Gastrocnemius medialis (tissue), 4 donors: ENCODE measurements at regions not wholly inside any gene's neighbourhood (a gene's known extent, or its start where the extent isn't known, plus 50 kb on each side); places are given as distances from the start of the nearest gene placed in this dataset.

Source experiments
- ATAC-seq, 2 donors: fragments of 150-250 bp; one replicate each; pipeline ENCODE4 v1.9.1; 2016
- DNase-seq, 2 donors: peaks; one replicate each; pipeline ENCODE4 v3.0.0-alpha.2; 2019
- H3K27ac ChIP-seq, 4 donors: fragments of 200-600 bp; sonication (generic); 1 replicate in 1 of 4; 2 replicates in 3 of 4; pipeline ENCODE4 v1.5.1; 2016 to 2018; ENCODE audit warnings: mild to moderate bottlenecking in 2 of 4, moderate library complexity in 1 of 4
- H3K27me3 ChIP-seq, 3 donors: fragments of 200-600 bp; sonication (generic) in 2 of 3; 1 replicate in 1 of 3; 2 replicates in 2 of 3; pipeline versions ENCODE4 v1.5.1 to v1.6.0; 2016 to 2019; ENCODE audit warnings: mild to moderate bottlenecking in 1 of 3, moderate library complexity in 1 of 3
- H3K36me3 ChIP-seq, 2 donors: fragments of 200-600 bp; sonication (generic) in 1 of 2; one replicate each; pipeline ENCODE4 v1.5.1; 2017 to 2018
- H3K4me1 ChIP-seq, 2 donors: fragments of 200-600 bp; sonication (generic) in 1 of 2; one replicate each; pipeline ENCODE4 v1.5.1; 2016 to 2017; ENCODE audit warnings: mild to moderate bottlenecking in 2 of 2
- H3K4me3 ChIP-seq, 4 donors: fragments of 200-600 bp; sonication (generic) in 3 of 4; 1 replicate in 1 of 4; 2 replicates in 3 of 4; pipeline ENCODE4 v1.5.1; 2016 to 2019; ENCODE audit warnings: mild to moderate bottlenecking in 2 of 4
- H3K9me3 ChIP-seq, 3 donors: fragments of 200-600 bp; sonication (generic) in 2 of 3; 1 replicate in 1 of 3; 2 replicates in 2 of 3; pipeline ENCODE4 v1.5.1; 2016 to 2019
- CTCF ChIP-seq, 5 experiments: fragments of 450-650 bp in 3 of 5; fragments of 200-600 bp in 2 of 5; sonication (generic) in 2 of 5; IDR thresholded peaks in 4 of 5; conservative IDR thresholded peaks in 1 of 5; 1 replicate in 4 of 5; 2 replicates in 1 of 5; pipeline ENCODE4 v1.5.1; 2016 to 2019; ENCODE audit warnings: antibody characterized with exemption in 5 of 5, mild to moderate bottlenecking in 3 of 5, moderate library complexity in 3 of 5
- POLR2A ChIP-seq, 2 donors: fragments of 450-650 bp; IDR thresholded peaks; one replicate each; pipeline ENCODE4 v1.6.1; 2017; ENCODE audit warnings: antibody characterized with exemption in 2 of 2, mild to moderate bottlenecking in 2 of 2, moderate library complexity in 2 of 2
- in situ Hi-C, 4 donors: fragments of 200-750 bp; cut with MboI; loops; one replicate each; pipeline versions ENCODE4 v1.15.0 to v1.8.0; 2017; ENCODE audit warnings: low sequenced_read_pairs in 4 of 4
- intact Hi-C: fragments of 100-400 bp; cut with DNase I; formaldehyde crosslinking; loops from one replicate; pipeline ENCODE4 v1.15.1; 2023; ENCODE audit warnings: low total_unique reads

GRCh38 chr6:147675281-147675680 is 166.8 kb downstream of the SAMD5 start:
- no peaks in the 10 kb centered on the region for H3K36me3 ChIP-seq
- H3K9me3 ChIP-seq = no peaks in the 10 kb centered on the region
- in situ Hi-C loops (no loop called here), intact Hi-C loops (no loop called here)
- TF ChIP-seq CTCF (IDR thresholded peaks at IDR 0.05 in 4 of 5, conservative IDR thresholded peaks at IDR 0.05 in 1 of 5) = no peak
- no peak for TF ChIP-seq POLR2A (IDR thresholded peaks at IDR 0.05)
- ATAC-seq (no peak), DNase-seq (no peak)
- no peak overlapping the region for H3K27ac ChIP-seq
- no peaks in the 10 kb centered on the region for H3K27me3 ChIP-seq
- no peaks in the 10 kb centered on the region for H3K4me1 ChIP-seq
- H3K4me3 ChIP-seq = no peak overlapping the region

DNA sequence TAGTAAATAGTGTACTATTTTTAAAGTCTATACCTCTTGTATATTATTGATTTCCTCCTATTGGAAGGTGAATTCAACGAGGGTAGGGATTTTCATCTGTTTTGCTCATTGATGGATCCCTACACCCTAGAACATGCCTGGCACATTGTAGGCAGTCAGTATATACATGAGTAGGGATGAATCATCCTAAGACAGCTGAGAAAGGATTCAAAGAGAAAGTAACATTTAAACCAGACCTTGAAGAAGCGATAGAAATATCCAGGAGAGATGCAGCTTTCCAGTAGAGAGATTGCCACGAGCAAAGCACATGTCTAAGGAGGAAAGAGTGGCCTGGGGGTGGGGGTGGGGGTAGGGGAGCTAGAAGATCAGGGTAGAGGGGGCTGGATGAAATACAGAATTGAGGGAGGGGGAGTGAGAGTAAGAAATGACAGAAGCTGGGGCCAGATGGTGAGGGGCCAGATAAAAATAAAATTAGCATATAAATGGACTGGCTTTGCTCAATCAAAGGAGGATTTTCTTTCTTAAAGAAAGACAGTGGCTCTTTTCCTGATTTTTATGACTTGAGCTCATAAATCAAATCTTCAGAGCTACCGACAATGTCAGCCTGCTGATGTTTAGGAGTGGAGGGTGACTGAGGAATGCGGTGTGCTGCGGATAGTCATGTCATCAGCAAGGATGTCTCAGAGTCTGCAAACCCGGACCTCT is 168.2 kb downstream of the SAMD5 start:
- no peak for TF ChIP-seq CTCF (IDR thresholded peaks at IDR 0.05 in 4 of 5, conservative IDR thresholded peaks at IDR 0.05 in 1 of 5)
- TF ChIP-seq POLR2A (IDR thresholded peaks at IDR 0.05) = no peak
- in situ Hi-C loops = no loop called here

DNA sequence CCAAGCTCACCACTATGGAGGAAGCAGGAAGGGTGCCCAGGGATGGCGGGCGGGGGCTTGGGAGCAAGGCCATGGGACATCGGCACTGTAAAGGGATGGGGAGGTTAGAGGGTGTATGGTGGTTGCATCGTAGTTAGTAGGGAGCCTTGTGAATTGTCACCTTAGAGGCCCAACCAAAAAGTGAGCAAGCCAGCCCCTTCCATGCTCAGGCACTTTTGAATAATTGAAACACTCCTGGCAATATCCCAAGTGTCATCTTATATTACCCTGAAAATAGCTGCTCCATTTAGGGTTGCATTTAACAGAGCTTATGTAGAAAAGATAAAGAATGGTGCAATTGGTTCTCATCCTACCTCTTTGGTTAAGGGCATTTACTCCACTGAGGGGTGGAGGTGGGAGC is 169.2 kb downstream of the SAMD5 start:
- Histone ChIP-seq H3K9me3 (no peaks in the 10 kb centered on the region), H3K27me3 (no peaks in the 10 kb centered on the region), H3K4me1 (no peaks in the 10 kb centered on the region), H3K4me3 (no peak overlapping the region), H3K27ac (no peak overlapping the region), H3K36me3 (no peaks in the 10 kb centered on the region)
- ATAC-seq (no peak), DNase-seq (no peak)
- TF ChIP-seq CTCF (IDR thresholded peaks at IDR 0.05 in 4 of 5, conservative IDR thresholded peaks at IDR 0.05 in 1 of 5) (no peak), POLR2A (IDR thresholded peaks at IDR 0.05) (no peak)
- in situ Hi-C loops (no loop called here), intact Hi-C loops (no loop called here)

More for the DNA sequence above, 168.2 kb downstream of the SAMD5 start:
- ATAC-seq = no peak
- Histone ChIP-seq H3K9me3 (no peaks in the 10 kb centered on the region), H3K27me3 (no peaks in the 10 kb centered on the region), H3K4me1 (no peaks in the 10 kb centered on the region), H3K27ac (no peak overlapping the region), H3K4me3 (no peak overlapping the region), H3K36me3 (no peaks in the 10 kb centered on the region)
- intact Hi-C loops = no loop called here
- DNase-seq = no peak

DNA sequence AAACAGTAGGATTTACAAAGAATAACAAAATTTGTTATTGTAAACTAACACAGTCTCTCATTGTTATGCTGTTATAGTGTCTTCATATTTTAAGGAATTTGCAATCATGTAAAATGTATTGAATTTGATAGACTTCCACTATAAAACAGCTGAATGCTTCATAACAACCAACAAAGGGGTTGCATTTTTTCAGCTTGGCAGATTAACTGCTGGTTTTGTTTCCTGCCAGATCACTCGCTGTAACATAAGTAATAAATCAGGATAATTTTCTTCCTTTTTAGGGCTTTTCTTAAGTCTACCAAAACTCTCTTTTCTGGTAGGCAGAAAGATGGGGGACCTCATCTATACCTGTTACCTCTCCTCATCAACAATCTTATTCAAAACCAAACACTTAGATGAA is 169.8 kb downstream of the SAMD5 start:
- ATAC-seq (no peak), DNase-seq (no peak)
- Histone ChIP-seq H3K4me3 (no peak overlapping the region), H3K4me1 (no peaks in the 10 kb centered on the region), H3K36me3 (no peaks in the 10 kb centered on the region), H3K27me3 (no peaks in the 10 kb centered on the region), H3K9me3 (no peaks in the 10 kb centered on the region), H3K27ac (no peak overlapping the region)
- in situ Hi-C loops (no loop called here), intact Hi-C loops (no loop called here)
- TF ChIP-seq POLR2A (IDR thresholded peaks at IDR 0.05) (no peak), CTCF (IDR thresholded peaks at IDR 0.05 in 4 of 5, conservative IDR thresholded peaks at IDR 0.05 in 1 of 5) (no peak)

- Histone ChIP-seq H3K4me3 (no peak overlapping the region), H3K36me3 (no peaks in the 10 kb centered on the region), H3K27me3 (no peaks in the 10 kb centered on the region), H3K4me1 (no peaks in the 10 kb centered on the region), H3K9me3 (no peaks in the 10 kb centered on the region), H3K27ac (no peak overlapping the region)
- intact Hi-C loops = no loop called here
- TF ChIP-seq CTCF (IDR thresholded peaks at IDR 0.05 in 4 of 5, conservative IDR thresholded peaks at IDR 0.05 in 1 of 5) (no peak), POLR2A (IDR thresholded peaks at IDR 0.05) (no peak)
- no peak for ATAC-seq
- in situ Hi-C loops = no loop called here
- DNase-seq = no peak
These were observed 176.4 kb downstream of the SAMD5 start for GRCh38 chr6:147684906-147685305.
